GM21528 (cell line): ENCODE measurements at regions not wholly inside any gene's neighbourhood (a gene's known extent, or its start where the extent isn't known, plus 50 kb on each side); places are given as distances from the start of the nearest gene placed in this dataset.

Experiments used
- ATAC-seq: cut with Tn5 transposase; IDR thresholded peaks from one replicate; pipeline ENCODE4 v1.9.1; 2021; ENCODE audit warnings: mild to moderate bottlenecking, moderate library complexity; ENCODE audit not compliant: unreplicated experiment, low FRiP score

DNA sequence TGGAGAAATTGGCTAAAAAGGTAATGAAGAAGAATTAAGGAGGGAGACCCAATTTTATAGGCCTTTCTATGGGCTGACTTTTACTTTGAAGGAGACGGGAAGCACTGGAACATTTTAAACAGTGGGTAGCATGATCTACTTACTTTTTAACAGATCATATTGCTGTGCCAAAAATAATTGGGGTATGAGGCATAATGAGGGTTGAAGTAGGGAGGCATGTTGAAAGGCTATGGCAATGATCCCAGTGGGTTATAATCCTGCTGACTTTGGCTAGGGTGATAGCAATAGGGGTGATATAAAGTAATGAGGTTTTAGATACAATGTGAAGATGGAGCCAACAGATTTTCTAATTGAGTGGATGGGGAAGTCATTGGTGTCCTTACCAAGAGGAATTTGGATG is 73.2 kb downstream of the GPR37 start:
- ATAC-seq, result no peak

GRCh38 chr7:124690840-124691239 is 74.8 kb downstream of the GPR37 start:
- no peak for ATAC-seq

- ATAC-seq, result no peak
Measured at GRCh38 chr7:124689931-124690330, 75.7 kb downstream of the GPR37 start.

- no peak for ATAC-seq
Measured at GRCh38 chr7:124689523-124689922, 76.1 kb downstream of the GPR37 start.

DNA sequence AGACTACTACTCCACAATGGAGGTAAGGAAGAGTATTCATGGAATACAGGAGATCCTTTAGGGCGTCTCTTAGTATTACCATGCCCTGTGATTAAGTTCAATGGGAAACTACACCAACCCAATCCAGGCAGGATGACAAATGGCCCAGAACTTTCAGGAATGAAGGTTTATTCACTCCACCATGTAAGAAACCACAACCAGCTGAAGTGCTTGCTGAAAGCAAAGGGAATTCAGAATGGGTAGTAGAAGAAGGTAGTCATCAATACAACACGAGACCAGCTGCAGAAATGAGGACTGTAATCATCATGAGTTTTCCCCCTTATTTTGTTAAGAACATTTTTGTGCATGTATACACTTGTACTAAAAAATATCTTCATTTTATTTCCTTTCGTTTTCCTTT is 76.6 kb downstream of the GPR37 start:
- no peak for ATAC-seq

GRCh38 chr7:124686543-124687171 is 78.9 kb downstream of the GPR37 start:
- no peak for ATAC-seq

GRCh38 chr7:124681946-124682345 is 83.6 kb downstream of the GPR37 start:
- ATAC-seq, result no peak

GRCh38 chr7:124680304-124680703 is 85.3 kb downstream of the GPR37 start:
- ATAC-seq, result no peak

DNA sequence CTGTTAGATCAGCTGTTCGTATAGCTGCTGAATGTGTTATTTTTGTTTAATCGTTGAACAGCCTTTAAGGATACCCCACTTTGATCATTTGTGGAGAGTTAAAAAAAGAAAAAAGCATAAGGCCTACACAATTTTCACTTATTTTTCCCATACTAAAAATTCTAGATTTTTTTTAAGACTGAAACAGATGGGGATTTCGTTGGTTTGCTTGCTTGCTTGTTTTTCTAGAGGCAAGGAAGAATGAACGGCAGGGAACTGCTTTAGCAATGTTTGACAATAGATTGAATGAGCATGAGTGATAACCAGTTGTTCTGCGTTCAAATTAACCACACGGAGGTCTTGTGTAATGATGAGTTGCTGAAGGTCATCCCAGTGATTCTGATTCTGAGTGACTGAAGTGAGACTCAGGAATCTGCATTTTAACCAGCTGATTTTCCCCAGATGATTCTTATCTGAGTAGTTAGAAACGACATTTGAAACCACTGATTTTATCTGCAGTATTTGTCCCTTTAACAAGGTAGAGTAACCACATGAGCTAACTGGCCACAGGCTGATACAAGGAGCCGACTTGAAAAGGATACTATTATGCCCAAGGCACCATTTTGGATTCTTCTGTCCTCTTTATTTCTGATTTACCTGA is 85.9 kb downstream of the GPR37 start:
- ATAC-seq, result no peak

DNA sequence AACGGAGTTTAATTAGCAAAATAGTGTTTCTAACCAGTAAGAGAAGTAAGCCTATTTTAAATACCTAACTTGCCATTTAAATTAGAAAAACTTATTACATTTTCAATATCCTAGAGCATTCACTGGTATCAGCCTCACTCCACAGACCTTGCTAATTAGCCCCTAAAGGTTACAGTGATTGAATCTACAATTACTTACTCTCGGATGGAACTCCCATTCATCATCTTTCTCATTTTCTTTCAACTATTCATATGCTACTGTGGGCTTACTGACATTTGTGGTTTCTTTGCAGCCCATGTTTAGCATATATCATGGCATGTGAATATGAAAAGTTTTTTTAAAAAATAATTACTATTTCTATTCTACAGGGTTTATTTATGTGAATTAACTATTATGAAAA is 86.4 kb downstream of the GPR37 start:
- no peak for ATAC-seq

- no peak for ATAC-seq
Measured at GRCh38 chr7:124674451-124674850, 91.1 kb downstream of the GPR37 start.

GRCh38 chr7:124672011-124672410 is 93.6 kb downstream of the GPR37 start:
- no peak for ATAC-seq

GRCh38 chr7:124667312-124668153 is 98.1 kb downstream of the GPR37 start:
- ATAC-seq, result no peak

DNA sequence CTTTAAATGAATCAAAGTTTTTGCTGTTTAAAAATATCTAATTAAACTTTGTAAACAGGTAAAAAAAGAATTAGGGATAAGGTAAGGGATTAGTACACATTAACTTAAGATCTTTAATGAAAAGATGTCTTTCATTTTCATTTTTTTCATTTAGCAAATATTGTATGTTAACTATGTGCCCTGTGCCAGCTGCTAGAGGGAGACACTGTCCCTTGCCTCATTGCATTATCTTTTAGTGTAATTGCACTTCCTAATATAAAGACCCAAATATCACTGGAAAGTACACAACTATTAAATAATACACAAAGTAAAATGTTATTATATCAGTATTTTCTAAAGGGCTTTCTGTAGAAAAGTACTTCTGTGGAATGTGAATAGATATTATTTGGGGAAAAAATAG is 102.7 kb downstream of the GPR37 start:
- ATAC-seq, result no peak

DNA sequence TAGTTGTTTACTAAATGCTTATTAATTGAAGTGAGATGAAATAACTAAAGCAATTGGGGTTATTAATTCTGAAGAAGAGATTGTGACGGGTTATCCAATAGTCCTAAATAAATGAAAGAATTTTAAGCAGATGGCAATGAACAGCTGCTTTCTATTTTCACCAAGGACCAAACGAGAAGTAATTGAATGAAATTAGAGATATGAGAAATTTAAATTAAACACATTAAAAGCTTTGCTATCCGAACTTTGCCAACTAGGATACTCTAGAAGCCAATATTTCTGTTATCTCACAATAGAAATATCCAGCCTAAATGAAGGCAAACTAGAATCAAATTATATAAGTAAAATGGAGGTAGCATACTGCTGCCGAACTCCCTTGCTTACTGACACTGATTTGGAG is 103.2 kb downstream of the GPR37 start:
- no peak for ATAC-seq

DNA sequence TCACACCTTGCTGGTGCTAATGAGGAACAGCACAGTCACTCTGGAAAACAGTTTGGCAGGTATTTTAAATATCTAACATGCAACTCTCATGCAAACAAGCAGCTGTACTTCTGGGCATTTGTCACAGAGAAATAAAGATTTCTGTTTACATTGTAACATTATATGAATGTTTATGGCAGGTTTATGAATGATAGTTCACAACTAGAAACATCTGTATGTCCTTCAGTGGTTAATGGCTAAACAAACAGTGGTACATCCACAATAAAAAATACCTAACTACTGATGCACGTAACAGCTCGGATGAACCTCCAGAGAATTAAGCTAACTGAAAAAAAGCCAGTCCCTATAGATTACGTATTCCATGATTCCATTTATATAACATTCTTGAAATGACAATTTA is 109.6 kb downstream of the GPR37 start:
- no peak for ATAC-seq

- ATAC-seq, result no peak
Measured at GRCh38 chr7:124652237-124652636, 113.4 kb downstream of the GPR37 start.

DNA sequence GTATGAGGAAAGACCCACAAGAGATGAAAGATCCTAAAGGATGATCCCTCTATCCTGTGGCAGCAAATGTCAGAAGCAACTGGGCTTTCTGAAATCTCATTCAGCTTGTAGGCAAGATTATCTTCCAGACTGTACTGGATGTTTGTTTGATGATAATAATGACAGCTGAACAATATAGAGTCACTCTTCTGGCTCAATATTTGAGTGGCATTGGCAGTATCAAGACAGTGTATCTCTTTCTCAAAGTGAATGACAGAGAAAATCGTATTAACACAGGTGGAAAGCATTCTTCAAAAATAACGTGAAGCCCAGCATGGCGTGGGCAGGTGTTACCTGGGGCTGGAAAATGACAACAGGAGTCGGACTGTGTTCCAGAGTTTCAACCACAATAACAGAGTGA is 114.5 kb downstream of the GPR37 start:
- ATAC-seq, result no peak

DNA sequence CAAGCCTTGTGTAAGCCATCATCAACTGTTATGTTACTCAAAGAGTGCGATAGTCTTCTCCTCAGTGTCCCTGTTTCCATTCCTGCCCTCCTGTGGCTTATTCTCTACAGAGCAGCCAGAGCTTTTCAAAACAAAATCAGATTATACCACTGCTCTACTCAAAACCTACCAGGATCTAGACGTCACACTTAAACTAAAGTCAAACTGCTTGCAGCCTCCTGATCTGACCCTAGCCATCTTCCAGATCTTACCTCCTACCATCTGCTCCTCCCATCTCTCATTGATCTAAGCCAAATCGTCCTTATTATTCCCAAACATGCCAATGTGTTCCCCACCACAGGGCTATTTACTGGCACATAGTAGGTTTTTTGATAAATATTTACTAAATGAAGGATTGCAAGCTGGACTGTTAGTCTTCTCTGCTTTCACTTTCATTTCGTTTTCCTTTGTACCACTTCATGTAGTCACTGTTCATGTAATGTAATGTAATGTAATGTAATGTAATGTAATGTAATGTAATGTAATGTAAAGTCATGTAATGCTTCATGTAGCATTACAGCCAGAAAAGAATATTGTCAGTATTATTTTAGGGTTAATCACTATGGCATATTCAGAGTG is 116.1 kb downstream of the GPR37 start:
- ATAC-seq, result no peak

DNA sequence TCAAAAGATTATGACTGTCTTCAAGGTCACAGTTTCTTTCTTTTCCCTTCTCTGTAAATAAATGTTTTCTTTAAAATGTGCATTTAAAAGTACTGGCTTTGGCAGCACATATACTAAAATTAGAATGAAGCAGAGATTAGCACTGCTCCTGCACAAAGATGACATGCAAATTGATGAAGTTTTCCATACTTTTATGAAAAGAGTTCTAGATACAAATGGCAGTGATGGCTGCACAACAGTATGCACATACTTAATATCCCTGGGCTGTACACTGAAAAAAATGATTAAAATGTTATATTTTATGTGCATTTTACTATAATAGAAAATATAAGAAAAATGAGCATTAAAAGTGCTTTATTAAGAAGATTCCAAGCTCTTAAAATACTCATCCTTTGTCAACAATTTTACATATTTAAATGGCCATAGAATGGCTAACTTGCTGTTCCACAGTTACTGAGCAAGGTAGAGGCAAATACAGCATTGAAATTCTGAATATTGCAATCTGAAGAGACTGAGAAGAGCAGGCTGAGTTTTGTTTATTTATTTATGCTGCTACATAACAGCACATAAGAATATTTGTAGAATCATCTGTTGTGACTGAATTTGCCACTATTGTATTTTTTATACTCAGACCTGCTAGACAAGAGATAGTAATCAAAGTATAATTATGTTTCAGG is 117.8 kb downstream of the GPR37 start:
- no peak for ATAC-seq

GRCh38 chr7:124645704-124646103 is 119.9 kb downstream of the GPR37 start:
- no peak for ATAC-seq
